ENCODE measurements at regions not wholly inside any gene's neighbourhood (a gene's known extent, or its start where the extent isn't known, plus 50 kb on each side); places are given as distances from the start of the nearest gene placed in this dataset.

DNA sequence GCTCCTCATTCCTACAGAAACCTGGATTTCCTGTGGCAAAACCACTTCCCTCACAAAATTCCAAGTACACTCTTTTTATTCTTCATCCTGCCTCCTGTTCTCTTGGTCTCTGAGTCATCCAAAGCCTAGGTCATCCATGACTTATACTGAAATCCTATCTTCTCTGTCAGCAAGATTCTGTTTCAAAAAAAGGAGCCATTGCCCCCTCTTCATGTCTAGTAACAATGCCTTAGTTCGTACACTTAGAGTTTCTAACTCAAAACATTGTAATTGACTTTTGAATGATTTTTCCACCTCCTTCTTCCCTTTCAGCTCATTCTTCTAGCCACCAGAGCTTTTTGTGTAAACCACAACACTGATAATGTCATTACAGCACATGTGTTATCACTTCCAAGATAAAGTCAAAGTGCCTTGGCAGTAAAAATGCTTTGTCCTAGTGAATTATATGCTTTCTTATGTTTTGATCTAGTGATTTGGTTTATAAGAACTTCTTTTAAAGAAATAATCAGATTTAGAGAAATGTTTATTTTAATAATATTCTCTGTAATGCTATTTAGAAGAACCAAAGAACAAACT lies 256.5 kb upstream of the NECTIN3 start:
- peak overlapping the region; percentile 40 for H3K9ac ChIP-seq
- no peaks in the 10 kb centered on the region for H3K27me3 ChIP-seq (ENCODE audit: insufficient read depth, low read depth)
- H3K4me3 ChIP-seq (IDR thresholded peaks at IDR 0.05; ENCODE audit: insufficient read depth, low read depth, low read length), result peak overlapping the region; percentile 63
- peak overlapping the region; percentile 91 for H3K27ac ChIP-seq
- no peaks in the 10 kb centered on the region for H3K79me2 ChIP-seq (ENCODE audit: insufficient read depth, low read depth)
- peak overlapping the region; percentile 91 for H3K4me2 ChIP-seq
- no peaks in the 10 kb centered on the region for H3K36me3 ChIP-seq (ENCODE audit: insufficient read depth)
- no peak for TF ChIP-seq CTCF (conservative IDR thresholded peaks at IDR 0.05; ENCODE audit: low read depth, low read length)
- peak overlapping the region; percentile 35 for H2AFZ ChIP-seq (ENCODE audit: low read depth)
- H4K20me1 ChIP-seq (ENCODE audit: insufficient read depth), result no peaks in the 10 kb centered on the region
- H3K4me1 ChIP-seq (ENCODE audit: low read depth, poor library complexity, severe bottlenecking), result peaks cover 74% of the 10 kb centered on the region

DNA sequence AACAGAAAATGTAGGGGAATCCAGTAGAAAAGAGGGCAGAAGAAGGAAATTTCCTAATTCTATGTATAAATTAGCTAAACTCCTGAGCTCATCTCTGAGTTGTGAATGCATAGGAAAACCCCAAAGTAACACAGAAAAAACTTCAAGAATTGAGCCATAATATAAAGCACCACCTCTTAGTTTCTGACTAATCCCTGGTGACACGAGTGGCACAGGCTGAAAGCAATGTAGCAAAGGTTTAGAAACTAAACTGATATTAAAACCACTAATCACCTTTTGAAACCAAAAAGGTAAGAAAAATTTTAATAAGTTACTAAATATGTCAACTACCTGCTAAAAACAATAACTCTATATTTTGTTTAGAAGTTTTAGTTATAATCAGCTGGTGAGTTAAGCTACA lies 255.6 kb upstream of the NECTIN3 start:
- Histone ChIP-seq H3K36me3 (ENCODE audit: insufficient read depth) (no peaks in the 10 kb centered on the region), H3K9ac (peak overlapping the region; percentile 40; the same call in 1 of the 2 replicates), H3K4me1 (ENCODE audit: low read depth, poor library complexity, severe bottlenecking) (peaks cover 69% of the 10 kb centered on the region), H4K20me1 (ENCODE audit: insufficient read depth) (no peaks in the 10 kb centered on the region), H3K4me3 (IDR thresholded peaks at IDR 0.05; ENCODE audit: insufficient read depth, low read depth, low read length) (no peak overlapping the region), H2AFZ (ENCODE audit: low read depth) (no peak overlapping the region), H3K27ac (peak overlapping the region; percentile 91), H3K79me2 (ENCODE audit: insufficient read depth, low read depth) (no peaks in the 10 kb centered on the region), H3K27me3 (ENCODE audit: insufficient read depth, low read depth) (no peaks in the 10 kb centered on the region), H3K4me2 (peak overlapping the region; percentile 91)
- no peak for TF ChIP-seq CTCF (conservative IDR thresholded peaks at IDR 0.05; ENCODE audit: low read depth, low read length)

- Histone ChIP-seq H3K27me3 (ENCODE audit: insufficient read depth, low read depth) (no peaks in the 10 kb centered on the region), H3K27ac (no peak overlapping the region), H3K9ac (no peak overlapping the region), H2AFZ (ENCODE audit: low read depth) (no peak overlapping the region), H4K20me1 (ENCODE audit: insufficient read depth) (no peaks in the 10 kb centered on the region), H3K36me3 (ENCODE audit: insufficient read depth) (no peaks in the 10 kb centered on the region), H3K4me3 (IDR thresholded peaks at IDR 0.05; ENCODE audit: insufficient read depth, low read depth, low read length) (no peak overlapping the region), H3K4me2 (no peak overlapping the region), H3K4me1 (ENCODE audit: low read depth, poor library complexity, severe bottlenecking) (peaks cover 15% of the 10 kb centered on the region), H3K79me2 (ENCODE audit: insufficient read depth, low read depth) (no peaks in the 10 kb centered on the region)
- no peak for TF ChIP-seq CTCF (conservative IDR thresholded peaks at IDR 0.05; ENCODE audit: low read depth, low read length)
Observed at GRCh38 chr3:110821586-110821985, 250.0 kb upstream of the NECTIN3 start.

DNA sequence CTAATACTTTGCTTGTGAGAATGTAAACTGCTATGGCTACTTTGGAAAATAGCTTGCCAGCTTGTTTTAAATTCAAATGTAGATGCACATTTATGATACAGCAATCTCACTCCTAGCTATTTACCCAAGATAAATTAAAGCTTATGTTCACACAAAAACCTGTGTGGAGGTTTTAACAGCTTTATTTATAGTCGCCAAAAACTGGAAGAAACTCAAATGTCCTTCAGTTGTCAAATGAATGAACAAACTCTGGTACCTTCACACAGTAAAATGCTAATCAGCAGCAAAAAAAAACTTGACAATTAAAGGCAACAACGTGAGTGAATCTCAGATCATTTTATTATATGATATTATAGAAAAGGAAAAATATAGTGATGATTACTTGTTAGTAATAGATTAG lies 248.6 kb upstream of the NECTIN3 start:
- H2AFZ ChIP-seq (ENCODE audit: low read depth), result no peak overlapping the region
- H3K4me1 ChIP-seq (ENCODE audit: low read depth, poor library complexity, severe bottlenecking), result peaks cover 1% of the 10 kb centered on the region
- no peak overlapping the region for H3K4me3 ChIP-seq (IDR thresholded peaks at IDR 0.05; ENCODE audit: insufficient read depth, low read depth, low read length)
- no peak overlapping the region for H3K27ac ChIP-seq
- no peaks in the 10 kb centered on the region for H3K27me3 ChIP-seq (ENCODE audit: insufficient read depth, low read depth)
- H3K4me2 ChIP-seq, result no peak overlapping the region
- no peaks in the 10 kb centered on the region for H3K36me3 ChIP-seq (ENCODE audit: insufficient read depth)
- no peak overlapping the region for H3K9ac ChIP-seq
- no peaks in the 10 kb centered on the region for H3K79me2 ChIP-seq (ENCODE audit: insufficient read depth, low read depth)
- no peaks in the 10 kb centered on the region for H4K20me1 ChIP-seq (ENCODE audit: insufficient read depth)
- TF ChIP-seq CTCF (conservative IDR thresholded peaks at IDR 0.05; ENCODE audit: low read depth, low read length), result no peak
